Stimulated activated CD4-positive, alpha-beta T cell treated with anti-CD3 and anti-CD28 coated beads, Interleukin-12 subunit alpha, Interleukin-12 subunit beta, amount 100 ng/mL, for 24 hours (primary cell): ENCODE measurements at regions not wholly inside any gene's neighbourhood (a gene's known extent, or its start where the extent isn't known, plus 50 kb on each side); places are given as distances from the start of the nearest gene placed in this dataset.
"Not testable (repeated sequence)": the region's sequence is repeated elsewhere in the genome, so short reads cannot be mapped to it uniquely, and the experiment has no call there.

Experiments
- DNase-seq, 2 experiments: peaks; one replicate each; pipeline ENCODE4 v3.0.0-alpha.2; 2020; ENCODE audit warnings: low read depth in 2 of 2

DNA sequence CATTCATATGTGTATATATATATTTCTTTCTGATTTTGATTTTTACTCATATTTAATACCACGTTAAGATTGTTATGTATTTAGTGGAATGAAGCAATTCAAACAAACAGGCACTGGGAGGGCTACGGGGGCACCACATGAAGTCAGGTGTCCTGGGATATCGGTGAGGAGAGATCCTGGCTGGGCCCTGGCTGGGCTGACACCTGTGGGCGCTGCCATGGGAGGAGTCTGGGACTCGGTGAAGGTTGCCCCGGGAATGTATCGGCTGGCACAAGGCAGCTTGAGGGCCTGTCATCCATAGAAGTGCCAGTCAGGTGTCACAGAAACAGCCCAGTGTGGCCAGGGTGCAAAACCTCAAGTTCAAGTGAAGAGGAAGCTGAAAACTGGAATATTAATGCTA is 766.9 kb upstream of the ARPP21 start:
- no peak for DNase-seq

DNA sequence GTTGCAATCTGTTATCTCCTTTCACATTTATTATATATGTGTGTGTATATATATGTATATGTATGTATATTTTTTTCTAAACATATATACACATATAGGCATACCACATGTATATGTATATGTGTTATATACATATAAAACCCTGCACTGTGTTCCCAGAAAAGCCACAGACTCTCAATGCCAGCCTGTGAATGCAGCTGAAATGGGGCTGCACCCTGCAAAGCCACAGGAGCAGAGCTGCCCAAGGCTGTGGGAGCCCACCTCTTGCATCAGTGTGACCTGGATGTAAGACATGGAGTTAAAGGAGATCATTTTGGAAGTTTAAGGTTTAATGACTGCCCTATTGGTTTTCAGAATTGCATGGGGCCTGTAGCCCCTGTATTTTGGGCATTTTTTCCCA is 762.3 kb upstream of the ARPP21 start:
- DNase-seq: no peak

DNA sequence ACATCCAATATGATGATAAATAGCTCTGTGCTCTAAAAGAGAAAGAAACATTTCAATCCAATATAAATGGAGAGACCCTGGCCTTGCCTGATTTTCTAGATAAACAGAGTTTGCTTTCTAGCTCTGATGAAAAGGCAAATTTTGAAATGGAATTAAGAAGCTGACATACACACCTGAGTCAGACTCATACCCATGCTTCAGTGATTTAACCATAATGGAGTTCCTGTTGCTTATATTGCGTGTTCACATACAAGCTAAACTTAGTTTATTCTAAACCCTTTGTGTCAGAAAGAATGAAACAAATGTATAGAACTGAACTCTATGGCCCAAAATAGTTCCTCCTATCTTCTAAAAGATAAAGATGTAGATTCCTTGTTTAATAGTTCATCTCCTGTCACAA is 760.8 kb upstream of the ARPP21 start:
- no peak for DNase-seq

DNA sequence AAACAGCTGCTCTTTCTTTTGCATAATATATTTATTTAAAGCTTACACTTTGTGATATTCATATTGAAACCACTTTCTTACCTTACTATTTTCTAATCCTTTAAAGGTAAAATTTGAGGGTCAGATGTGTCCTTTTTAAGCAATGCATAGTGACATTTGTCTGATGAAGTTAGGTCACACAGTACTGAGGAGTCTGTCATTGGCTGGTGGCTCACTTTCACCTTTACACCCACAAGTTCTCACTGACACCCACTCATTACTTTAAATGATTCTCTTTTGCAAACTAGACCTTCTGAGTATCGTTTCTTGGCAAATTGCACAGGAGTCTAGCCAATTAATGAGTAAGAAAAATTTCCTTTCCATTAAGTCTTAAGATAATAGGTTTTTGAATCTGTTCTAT is 758.3 kb upstream of the ARPP21 start:
- no peak for DNase-seq

DNA sequence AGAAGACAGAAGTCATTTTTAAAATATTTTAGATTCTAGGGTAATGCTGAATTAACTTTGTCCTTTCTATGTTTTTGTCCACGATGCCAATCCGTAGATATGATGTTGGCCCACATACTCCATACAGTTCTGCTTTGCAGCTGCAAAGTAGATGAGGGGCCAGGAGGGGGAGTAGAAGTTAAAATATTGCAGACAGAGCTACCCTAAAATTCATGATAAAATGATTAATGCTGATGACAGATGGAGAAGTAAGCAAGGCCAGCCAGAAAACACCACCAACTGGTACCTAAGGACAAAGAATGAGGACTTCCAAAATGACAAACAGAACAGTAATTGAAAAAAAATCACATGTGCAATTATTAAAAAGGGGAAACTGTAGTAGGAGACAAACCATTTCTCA is 756.6 kb upstream of the ARPP21 start:
- DNase-seq: no peak

DNA sequence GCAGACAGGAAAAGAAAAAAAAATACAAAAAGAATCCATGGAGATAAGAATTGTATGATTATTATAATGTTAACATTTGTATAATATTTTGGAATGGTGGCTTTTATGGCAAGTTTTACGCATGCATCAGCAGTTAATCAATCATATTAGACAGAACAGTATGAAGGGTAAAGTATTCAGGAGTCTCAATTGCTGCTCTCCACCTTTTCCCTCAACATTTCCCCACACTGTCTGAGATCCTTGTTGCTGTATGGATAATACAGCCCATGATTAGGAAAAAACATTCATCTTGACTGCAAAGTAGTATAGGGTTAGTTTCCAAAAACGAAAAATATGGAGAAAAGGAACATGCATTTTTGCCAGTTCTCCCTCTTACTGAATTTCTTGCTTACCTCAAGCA is 755.3 kb upstream of the ARPP21 start:
- no peak for DNase-seq

DNA sequence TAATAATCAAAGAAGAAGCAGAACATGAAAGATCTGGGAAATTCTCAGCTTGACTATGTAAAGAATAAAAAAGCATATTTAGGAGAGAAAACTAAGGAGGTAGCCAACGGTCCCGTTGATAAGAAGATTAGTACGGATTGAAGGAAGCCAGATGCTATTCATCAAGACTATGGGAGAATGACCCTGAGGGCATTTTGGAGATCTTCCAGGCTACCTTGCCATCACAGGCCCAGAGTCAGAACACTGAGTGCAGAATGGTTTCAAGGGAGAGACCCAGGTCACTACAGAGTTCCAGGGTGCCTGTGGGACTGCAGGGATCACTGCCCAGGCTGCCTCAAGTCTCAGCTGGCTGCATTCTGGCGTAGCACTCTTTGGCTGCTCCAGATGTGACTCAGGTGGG is 752.9 kb upstream of the ARPP21 start:
- DNase-seq: no peak

DNA sequence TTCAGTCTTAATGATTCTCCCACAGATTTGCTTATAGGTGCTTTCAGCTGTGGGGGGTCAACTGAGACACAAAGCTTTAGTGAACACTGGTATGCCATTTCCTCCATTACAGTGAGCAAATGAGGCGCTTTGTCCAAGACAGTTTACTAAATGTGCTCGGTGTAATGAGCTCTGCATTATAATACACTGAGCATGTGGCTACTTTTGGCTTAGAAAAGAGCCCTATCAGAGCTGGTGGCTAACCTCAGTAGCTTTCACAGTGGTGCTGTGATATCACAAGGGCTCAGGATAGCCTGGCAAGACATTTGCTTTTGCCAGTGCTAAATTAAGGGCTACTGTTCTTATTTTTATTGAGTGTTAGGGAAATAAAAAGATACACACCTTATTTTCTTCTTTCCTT is 749.7 kb upstream of the ARPP21 start:
- no peak for DNase-seq

DNA sequence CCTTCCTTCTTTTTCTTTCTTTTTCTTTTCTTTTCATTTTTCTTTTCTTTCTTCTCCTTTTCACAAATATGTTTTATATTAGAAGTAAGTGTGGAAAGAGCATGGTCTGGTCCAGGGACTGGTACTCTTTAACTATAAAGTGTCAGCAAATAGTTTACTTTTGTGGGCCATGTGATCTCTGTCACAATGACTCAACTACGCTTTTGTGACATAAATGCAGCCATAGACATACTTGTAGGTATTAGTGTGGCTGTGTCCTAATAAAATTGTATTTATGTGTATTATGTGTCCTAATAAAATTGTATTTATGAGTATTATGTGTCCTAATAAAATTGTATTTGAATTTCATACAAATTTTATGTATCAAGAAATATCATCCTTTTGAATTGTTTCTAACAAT is 749.1 kb upstream of the ARPP21 start:
- no peak for DNase-seq

DNA sequence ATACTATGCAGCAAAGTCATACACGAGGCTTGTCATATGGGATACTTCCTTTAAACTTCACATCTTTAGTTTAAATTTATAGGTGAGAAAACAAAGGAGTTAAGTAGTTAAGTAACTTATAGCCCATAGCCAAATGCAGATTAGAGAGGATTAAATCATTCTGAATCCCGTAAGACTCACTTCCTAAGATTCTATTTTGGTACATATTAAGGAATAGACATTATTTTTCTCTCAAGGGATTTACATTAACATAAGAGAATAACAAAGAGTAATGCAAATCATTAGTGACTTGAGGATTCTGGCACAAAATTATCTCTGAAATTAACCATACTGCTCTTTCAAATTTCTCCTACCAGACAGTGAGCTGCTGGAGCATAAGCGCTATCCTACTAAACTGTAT is 747.4 kb upstream of the ARPP21 start:
- DNase-seq: no peak

DNA sequence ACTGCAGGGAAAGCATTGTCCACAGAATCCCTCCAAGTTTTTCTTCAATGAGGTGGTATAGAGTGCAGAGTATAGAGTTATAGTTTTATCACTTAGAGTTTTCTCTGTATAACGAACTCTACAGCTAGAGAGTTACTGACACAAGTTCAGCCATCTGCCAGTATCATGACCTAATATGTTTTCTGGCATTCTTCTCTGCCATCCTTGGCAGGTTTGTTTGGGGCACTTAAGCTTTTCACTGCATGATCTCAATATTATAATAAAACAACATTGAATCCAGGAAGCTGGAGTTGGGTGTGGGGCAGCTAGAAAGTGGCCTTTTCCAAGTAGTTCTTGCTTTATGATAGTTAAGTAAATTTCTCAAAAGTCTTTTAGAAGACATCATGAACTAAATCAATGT is 743.5 kb upstream of the ARPP21 start:
- no peak for DNase-seq

DNA sequence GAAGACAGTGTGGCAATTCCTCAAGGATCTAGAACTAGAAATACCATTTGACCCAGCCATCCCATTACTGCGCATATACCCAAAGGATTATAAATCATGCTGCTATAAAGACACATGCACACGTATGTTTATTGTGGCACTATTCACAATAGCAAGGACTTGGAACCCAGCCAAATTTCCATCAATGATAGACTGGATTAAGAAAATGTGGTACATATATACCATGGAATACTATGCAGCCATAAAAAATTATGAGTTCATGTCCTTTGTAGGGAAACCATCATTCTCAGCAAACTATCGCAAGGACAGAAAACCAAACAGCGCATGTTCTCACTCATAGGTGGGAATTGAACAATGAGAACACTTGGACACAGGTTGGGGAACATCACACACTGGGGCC is 729.6 kb upstream of the ARPP21 start:
- not testable (repeated sequence) for DNase-seq

DNA sequence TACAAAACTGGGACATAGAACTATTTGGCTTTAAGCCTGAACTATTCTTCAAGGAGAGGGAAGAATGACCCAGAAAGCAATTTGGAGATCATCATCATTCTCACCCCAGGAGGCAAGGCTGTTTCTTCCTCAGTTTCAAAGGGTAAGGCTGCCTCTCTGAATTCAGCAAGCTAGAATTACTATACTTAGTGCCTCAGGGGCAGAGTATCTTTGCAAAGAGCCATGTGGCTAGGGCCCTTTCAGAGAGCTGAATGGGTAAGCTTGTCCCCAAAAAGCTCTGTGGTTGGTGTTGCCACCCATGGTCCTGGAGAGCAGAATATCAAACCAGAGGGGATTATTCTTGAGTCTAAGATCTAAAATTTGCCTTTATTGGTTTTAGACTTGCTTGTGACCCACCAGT is 720.3 kb upstream of the ARPP21 start:
- DNase-seq: no peak

DNA sequence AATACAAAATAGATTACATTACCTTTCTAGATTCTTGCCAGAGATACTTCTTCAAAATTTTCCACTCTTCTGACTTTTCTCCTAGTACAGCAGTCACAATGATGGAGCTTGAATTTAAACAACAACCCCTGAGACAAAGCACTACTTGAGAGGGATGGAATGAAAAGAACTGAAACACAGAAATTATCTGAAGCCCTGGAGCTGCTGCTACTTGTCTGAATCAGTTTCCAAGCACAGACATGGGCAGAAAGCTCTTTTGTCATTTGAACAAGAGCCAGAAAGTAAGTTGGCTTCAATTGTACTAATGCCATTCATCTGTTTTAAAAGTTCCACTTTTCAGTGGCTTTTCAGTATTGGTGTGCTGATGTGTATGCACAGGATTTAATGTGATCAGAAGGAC is 718.5 kb upstream of the ARPP21 start:
- DNase-seq: no peak

DNA sequence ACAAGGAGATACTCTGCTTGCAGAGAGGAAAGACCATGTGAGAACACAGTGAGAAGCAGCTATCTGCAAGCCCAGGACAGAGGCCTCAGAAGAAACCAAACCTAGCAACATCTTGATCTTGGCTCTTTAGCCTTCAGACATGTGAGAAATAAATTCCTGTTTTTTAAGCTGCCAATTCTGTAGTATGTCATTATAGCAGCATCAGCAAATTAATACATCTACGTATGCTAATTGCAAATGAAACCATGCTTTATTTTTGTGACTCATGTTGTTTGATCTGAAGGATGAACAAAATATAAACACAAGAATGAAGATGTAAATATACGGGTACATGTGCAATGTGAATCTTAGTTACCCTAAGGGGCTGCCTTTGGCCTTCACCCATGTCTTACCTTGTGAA is 714.4 kb upstream of the ARPP21 start:
- no peak for DNase-seq

DNA sequence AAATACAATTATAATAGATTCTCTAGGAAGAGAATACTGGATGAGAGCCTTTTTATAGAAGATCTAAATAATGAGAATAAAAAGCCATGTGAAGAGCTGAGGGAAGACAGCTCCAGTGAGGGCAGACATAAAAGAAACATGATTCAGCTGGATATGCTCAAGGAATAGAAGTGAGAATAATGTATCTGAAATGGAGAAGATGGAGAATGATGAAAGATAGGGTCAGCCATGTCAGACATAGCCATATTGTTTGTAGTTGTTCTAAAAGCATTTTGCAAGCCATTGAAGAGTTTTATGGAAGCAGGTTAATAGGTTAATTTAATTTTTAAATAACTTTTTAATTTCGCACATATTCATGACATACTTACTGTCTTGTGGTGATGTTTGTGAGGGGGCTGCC is 713.5 kb upstream of the ARPP21 start:
- DNase-seq: no peak

DNA sequence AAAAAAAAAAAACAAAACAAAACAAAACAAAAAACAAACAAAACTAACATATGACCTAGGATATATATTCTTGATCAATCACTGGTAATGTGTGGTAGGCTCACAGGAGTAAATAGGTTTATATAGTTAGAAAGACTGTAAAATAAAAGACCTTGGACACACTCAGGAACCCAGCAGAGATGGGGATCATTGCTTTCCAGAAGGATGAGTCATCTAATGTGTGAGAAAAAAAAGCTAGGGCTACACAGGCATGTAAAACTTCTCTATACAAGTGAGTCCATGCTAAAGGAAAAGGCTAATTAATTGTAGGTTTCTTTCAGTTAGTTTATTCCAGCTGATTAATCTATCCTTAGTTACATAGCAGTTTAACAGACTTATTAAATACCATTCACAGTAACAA is 710.3 kb upstream of the ARPP21 start:
- no peak for DNase-seq

DNA sequence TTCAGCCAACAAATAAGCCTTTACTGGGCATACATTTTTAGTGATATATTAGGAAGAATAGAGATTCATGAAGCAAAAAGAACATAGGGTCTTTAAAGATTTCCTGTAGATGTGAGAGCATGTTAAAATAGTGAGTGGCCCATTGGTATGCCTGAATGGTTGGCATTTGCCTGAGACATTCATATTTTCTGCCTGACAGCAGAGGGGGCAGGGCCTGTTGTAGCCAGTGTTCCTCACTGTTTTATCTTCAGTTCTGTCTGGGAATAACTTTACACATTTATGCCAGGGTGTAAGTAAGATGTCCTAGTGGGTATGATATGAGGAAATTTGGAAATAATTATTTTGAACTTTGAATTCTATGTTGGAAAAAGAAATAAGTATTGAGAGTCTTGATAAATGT is 704.7 kb upstream of the ARPP21 start:
- no peak for DNase-seq

DNA sequence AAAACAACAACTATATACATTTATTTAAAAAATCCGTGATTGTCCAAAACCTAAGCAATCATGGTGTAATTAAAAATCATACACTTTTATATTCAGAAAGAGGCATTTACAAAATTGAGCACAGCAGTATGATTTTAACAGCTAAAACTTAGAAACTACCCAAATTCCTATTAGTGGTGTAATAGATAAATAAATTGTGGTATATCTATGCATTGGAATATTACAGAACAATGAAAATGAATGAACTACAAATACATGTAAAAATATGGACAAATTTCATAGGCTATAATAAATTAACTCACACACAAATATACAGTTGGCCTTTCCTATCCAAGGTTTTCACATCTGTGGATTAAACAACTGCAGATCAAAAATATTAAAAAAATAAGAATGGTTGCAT is 700.5 kb upstream of the ARPP21 start:
- no peak for DNase-seq

DNA sequence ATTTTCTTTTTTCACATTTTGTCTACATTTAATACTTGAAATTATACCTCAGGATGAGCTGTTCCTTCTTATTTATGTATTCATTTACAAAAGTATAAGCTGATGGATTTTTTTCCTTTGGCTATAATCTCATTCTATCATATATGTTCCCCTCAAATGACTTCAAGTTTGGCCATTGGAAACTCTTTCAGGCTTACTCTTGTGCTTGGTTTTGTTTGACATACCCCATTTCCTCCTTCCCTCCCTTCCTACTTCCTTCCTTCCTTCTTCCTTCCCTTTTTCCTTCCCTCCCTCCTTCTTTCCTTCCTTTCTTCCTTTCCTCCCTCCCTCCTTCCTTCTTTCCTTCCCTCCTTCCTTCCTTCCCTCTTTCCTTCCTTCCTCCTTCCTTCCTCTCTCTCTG is 697.1 kb upstream of the ARPP21 start:
- no peak for DNase-seq

DNA sequence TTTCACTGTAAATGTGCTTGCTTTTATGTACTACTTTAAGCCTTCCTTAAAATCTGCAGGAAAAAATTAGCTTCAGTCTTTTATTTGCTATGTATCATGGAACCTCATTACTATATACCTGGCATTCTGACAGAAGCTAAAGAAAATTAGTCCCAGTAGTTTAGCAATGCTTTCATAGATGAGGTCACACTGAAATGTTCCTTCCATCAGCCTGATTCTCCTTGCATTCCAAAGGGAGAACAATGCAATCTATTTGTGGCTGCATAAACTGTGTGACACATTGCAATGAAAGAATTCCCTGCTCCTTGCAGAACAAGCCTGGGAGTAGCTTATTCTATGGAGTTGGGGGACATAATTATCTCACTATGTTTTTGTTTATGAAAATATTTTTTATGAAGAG is 691.5 kb upstream of the ARPP21 start:
- DNase-seq: no peak

DNA sequence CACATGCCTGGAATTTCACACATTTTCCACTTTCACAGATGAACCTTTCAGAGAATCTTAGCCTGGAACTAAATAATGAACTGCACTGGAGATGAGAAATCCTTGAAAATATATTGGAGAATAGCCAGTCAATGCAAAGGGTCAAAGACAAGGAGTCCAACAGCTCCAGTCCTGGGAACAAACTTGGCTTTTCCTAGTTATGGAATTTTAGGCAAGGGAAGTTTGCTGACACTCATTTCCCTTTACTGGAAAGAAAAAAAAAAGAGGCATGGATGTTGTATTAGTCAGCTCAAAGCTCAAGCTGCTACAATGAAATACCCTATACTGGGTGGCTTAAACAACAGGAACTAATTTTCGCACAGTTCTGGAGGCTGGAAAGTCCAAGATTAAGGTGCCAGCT is 690.8 kb upstream of the ARPP21 start:
- DNase-seq: no peak

DNA sequence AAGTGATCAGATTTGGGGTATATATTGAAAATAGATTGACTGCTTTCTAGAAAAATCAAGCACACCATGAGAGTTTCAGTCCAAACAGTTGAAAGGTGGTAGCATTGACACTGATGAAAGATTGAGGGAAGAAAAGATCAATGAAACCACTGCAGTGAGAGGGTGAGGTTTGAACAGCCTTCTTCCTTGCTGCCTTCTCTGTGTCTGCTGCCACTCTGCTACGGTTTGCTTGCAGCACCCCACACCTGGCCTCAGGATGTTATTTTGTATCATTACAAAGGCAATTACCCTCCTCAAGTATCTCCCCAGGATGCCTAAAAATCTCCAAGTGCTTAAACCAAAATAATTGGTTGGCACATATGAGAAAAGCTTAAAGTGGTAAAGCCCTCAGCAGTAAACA is 683.6 kb upstream of the ARPP21 start:
- no peak for DNase-seq

DNA sequence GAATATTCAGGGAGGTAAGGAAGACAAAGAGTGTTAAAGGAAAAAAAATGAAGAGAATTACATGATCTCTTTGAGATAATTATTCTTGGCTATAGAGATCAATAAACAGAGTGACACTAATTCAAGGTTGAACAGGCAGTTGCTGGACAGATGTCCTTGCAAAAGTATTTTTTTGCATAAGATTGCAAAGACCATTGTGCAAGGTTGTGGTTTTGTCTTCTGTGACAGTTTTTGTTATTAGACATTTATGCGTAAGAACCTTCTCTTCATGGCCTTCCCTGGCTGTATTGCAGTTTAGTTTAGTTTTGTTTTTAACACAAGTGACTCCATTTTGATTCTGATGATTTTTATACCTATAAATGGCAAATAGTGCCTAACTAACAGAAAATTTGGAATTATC is 682.8 kb upstream of the ARPP21 start:
- DNase-seq: no peak

DNA sequence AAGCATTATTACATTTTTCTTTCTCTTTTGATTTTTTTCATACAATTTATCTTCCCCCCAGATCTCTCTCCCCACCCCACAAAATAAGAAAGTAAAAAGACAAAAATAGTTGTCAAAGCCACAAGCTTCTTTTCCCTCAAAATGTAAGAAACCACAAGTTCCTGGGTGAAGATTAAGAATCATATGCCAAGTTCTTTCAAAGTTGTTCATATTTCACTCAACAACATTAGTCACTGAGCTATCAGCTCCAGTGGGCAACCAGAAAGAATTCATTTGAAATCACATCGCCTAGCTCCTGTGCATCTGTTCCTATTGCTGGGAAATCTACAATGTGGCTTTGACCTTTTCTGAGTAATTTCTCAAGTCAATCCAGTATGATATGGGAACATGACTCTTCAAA is 681.6 kb upstream of the ARPP21 start:
- DNase-seq: no peak
